B cell (primary cell): ENCODE measurements at regions not wholly inside any gene's neighbourhood (a gene's known extent, or its start where the extent isn't known, plus 50 kb on each side); places are given as distances from the start of the nearest gene placed in this dataset.

Experiments
- CTCF ChIP-seq: fragments of 200-600 bp; IDR thresholded peaks from one replicate; pipeline ENCODE4 v1.8.0; 2022; ENCODE audit warnings: antibody characterized with exemption, mild to moderate bottlenecking
- EZH2 ChIP-seq: IDR thresholded peaks from 2 replicates; pipeline ENCODE4 v1.6.1; 2012; ENCODE audit warnings: borderline replicate concordance, low read depth, mild to moderate bottlenecking, moderate library complexity, low read length; ENCODE audit not compliant: insufficient read depth, poor library complexity, severe bottlenecking

- TF ChIP-seq CTCF = no peak
- no peak for TF ChIP-seq EZH2
Observed at GRCh38 chr14:40003773-40004172, 571.5 kb upstream of the FBXO33 start.
